Breast epithelium (tissue), 4 donors: ENCODE measurements at regions not wholly inside any gene's neighbourhood (a gene's known extent, or its start where the extent isn't known, plus 50 kb on each side); places are given as distances from the start of the nearest gene placed in this dataset.
"Not testable (repeated sequence)": the region's sequence is repeated elsewhere in the genome, so short reads cannot be mapped to it uniquely, and the experiment has no call there.

Source experiments
- DNase-seq, 2 donors: peaks; one replicate each; pipeline ENCODE4 v3.0.0-alpha.2; 2019; ENCODE audit warnings: low spot score in 2 of 2
- H3K27ac ChIP-seq, 2 donors: fragments of 200-600 bp; sonication (generic) in 1 of 2; one replicate each; pipeline ENCODE4 v1.5.1; 2016 to 2019; ENCODE audit warnings: mild to moderate bottlenecking in 1 of 2
- H3K27me3 ChIP-seq, 2 donors: fragments of 200-600 bp; sonication (generic) in 1 of 2; one replicate each; pipeline versions ENCODE4 v1.5.1 to v1.6.0; 2017 to 2019; ENCODE audit warnings: control low read depth in 1 of 2, mild to moderate bottlenecking in 1 of 2
- H3K36me3 ChIP-seq: fragments of 200-600 bp; one replicate; pipeline ENCODE4 v1.5.1; 2019
- H3K4me1 ChIP-seq, 2 donors: fragments of 200-600 bp; sonication (generic); one replicate each; pipeline ENCODE4 v1.5.1; 2016 to 2019; ENCODE audit warnings: control low read depth in 1 of 2
- H3K4me3 ChIP-seq, 3 donors: fragments of 200-600 bp; sonication (generic); 1 replicate in 2 of 3; 2 replicates in 1 of 3; pipeline ENCODE4 v1.5.1; 2016 to 2019; ENCODE audit warnings: mild to moderate bottlenecking in 3 of 3, moderate library complexity in 2 of 3
- H3K9me3 ChIP-seq, 2 donors: fragments of 200-600 bp; sonication (generic) in 1 of 2; one replicate each; pipeline ENCODE4 v1.5.1; 2016 to 2019; ENCODE audit warnings: control low read depth in 1 of 2
- POLR2A ChIP-seq: fragments of 450-650 bp; IDR thresholded peaks from one replicate; pipeline ENCODE4 v1.6.1; 2016; ENCODE audit warnings: antibody characterized with exemption, mild to moderate bottlenecking, moderate library complexity
- POLR2AphosphoS5 ChIP-seq, 3 donors: sonication (generic); formaldehyde crosslinking; IDR thresholded peaks; one replicate each; pipeline ENCODE4 v1.6.1; 2017; ENCODE audit warnings: antibody characterized with exemption in 3 of 3
- intact Hi-C: fragments of 100-400 bp; cut with DNase I; formaldehyde crosslinking; loops from one replicate; pipeline ENCODE4 v1.15.1; 2023; ENCODE audit warnings: low total_unique reads
- TF ChIP-seq, protein P1 (sequence below), 3 donors: fragments of 450-650 bp; IDR thresholded peaks; one replicate each; pipeline ENCODE4 v1.5.1; 2016 to 2017; ENCODE audit warnings: antibody characterized with exemption in 3 of 3, mild to moderate bottlenecking in 3 of 3, moderate library complexity in 3 of 3

GRCh38 chr1:185435696-185436379 lies 118.8 kb upstream of the IVNS1ABP start:
- no peak for DNase-seq
- Histone ChIP-seq H3K9me3 (no peaks in the 10 kb centered on the region), H3K27me3 (no peaks in the 10 kb centered on the region), H3K4me3 (no peak overlapping the region), H3K36me3 (no peaks in the 10 kb centered on the region), H3K4me1 (no peaks in the 10 kb centered on the region), H3K27ac (no peak overlapping the region)
- no peak for TF ChIP-seq POLR2AphosphoS5 (IDR thresholded peaks at IDR 0.05)
- TF ChIP-seq, protein P1, sequence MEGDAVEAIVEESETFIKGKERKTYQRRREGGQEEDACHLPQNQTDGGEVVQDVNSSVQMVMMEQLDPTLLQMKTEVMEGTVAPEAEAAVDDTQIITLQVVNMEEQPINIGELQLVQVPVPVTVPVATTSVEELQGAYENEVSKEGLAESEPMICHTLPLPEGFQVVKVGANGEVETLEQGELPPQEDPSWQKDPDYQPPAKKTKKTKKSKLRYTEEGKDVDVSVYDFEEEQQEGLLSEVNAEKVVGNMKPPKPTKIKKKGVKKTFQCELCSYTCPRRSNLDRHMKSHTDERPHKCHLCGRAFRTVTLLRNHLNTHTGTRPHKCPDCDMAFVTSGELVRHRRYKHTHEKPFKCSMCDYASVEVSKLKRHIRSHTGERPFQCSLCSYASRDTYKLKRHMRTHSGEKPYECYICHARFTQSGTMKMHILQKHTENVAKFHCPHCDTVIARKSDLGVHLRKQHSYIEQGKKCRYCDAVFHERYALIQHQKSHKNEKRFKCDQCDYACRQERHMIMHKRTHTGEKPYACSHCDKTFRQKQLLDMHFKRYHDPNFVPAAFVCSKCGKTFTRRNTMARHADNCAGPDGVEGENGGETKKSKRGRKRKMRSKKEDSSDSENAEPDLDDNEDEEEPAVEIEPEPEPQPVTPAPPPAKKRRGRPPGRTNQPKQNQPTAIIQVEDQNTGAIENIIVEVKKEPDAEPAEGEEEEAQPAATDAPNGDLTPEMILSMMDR (IDR thresholded peaks at IDR 0.05): no peak
- TF ChIP-seq POLR2A: no peak
- intact Hi-C loops: no loop called here

DNA sequence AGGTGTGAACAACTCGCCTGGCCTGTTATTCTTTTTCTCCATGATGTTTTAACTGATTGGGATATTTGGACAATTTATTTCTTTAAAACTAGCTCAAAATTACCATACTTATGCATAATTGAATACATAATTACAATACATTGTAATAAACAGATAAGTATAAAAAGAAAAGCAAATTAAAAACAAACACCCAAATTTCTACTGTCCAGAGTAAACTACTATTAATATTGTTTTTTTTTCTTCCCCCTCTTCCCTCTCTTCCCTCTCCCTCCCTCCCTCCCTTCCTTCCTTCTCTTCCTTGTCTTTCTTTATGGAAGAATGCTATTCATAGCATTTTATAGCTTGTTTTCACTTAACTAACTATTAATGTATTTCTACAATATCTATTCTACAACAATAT lies 117.7 kb upstream of the IVNS1ABP start:
- Histone ChIP-seq H3K36me3 (no peaks in the 10 kb centered on the region), H3K4me1 (no peaks in the 10 kb centered on the region), H3K27ac (no peak overlapping the region), H3K9me3 (no peaks in the 10 kb centered on the region), H3K4me3 (no peak overlapping the region), H3K27me3 (no peaks in the 10 kb centered on the region)
- no peak for DNase-seq
- TF ChIP-seq, protein P1 (IDR thresholded peaks at IDR 0.05): no peak
- TF ChIP-seq POLR2AphosphoS5 (IDR thresholded peaks at IDR 0.05) (no peak), POLR2A (no peak)
- intact Hi-C loops: loop anchor here (5.0 kb wide), 1 partner anchor 612 kb away; no protein-coding TSS in a partner anchor

DNA sequence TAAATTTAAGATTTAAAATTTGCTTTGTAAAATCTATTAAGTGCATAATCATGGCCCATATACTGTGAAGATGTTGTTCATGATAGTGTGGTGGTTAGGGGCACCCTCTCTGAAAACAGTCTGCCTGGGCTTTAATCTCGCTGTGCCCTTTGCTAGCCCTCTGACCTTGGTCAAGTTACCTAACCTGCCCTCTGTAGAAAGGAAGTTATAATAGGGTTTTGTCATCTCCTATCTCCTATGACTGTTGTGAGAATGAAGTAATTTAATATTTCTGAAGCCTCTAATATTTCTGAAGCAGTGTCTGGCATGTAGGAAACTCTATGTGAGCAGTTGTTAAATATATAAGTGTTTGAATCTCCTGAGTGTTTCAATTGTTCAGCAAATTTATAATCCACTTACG lies 116.6 kb upstream of the IVNS1ABP start:
- no peak overlapping the region for H3K4me3 ChIP-seq
- no peak overlapping the region for H3K27ac ChIP-seq
- no peaks in the 10 kb centered on the region for H3K27me3 ChIP-seq
- no peaks in the 10 kb centered on the region for H3K9me3 ChIP-seq
- H3K4me1 ChIP-seq: no peaks in the 10 kb centered on the region
- no peak for DNase-seq
- H3K36me3 ChIP-seq: no peaks in the 10 kb centered on the region
- TF ChIP-seq, protein P1 (IDR thresholded peaks at IDR 0.05): no peak
- TF ChIP-seq POLR2AphosphoS5 (IDR thresholded peaks at IDR 0.05) (no peak), POLR2A (no peak)
- intact Hi-C loops: loop anchor here (5.0 kb wide), 1 partner anchor 611 kb away; no protein-coding TSS in a partner anchor

DNA sequence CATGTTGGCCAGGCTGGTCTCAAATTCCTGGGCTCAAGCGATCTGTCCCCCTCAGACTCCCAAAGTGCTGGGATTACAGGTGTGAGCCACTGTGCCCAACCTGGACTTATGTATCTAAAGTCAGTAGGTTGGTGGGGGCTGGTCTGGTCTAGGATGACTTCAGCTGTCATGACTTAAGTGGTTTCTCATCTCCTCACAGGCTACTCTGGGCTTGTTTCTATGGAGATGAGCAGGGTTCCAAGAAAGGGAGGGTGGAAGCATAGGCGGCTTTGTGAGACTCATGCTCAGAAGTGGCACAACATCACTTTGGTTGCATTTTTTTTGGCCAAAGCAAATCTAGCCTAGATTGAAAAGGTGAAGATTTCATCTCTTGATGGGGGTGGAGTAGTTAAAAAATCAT lies 115.9 kb upstream of the IVNS1ABP start:
- no peak overlapping the region for H3K4me3 ChIP-seq
- H3K36me3 ChIP-seq: no peaks in the 10 kb centered on the region
- TF ChIP-seq POLR2AphosphoS5 (IDR thresholded peaks at IDR 0.05): no peak
- no peak for TF ChIP-seq POLR2A
- TF ChIP-seq, protein P1 (IDR thresholded peaks at IDR 0.05): no peak
- no peak overlapping the region for H3K27ac ChIP-seq
- intact Hi-C loops: loop anchor here (5.0 kb wide), 1 partner anchor 611 kb away; no protein-coding TSS in a partner anchor
- H3K27me3 ChIP-seq: no peaks in the 10 kb centered on the region
- no peaks in the 10 kb centered on the region for H3K9me3 ChIP-seq
- no peak for DNase-seq
- no peaks in the 10 kb centered on the region for H3K4me1 ChIP-seq

DNA sequence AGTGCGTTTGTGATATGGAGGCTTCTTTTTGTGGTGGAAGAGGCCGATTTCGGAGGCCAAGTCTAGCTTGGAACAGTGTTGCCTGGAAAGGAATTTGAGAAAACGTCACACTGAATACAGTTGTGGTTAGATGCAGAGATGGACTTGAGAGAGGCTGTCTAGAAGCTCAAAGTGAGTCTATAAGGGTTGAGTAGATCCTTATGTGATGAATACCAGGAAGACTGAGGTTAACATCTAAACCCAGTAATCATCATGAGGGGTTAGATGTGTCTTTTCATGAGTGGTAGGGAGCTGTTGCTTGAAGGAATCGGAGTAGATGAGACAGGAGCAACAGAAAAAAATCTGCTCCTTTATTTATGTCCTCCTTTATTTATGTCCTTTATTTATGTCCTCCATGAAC lies 114.6 kb upstream of the IVNS1ABP start:
- Histone ChIP-seq H3K36me3 (no peaks in the 10 kb centered on the region), H3K27me3 (no peaks in the 10 kb centered on the region), H3K4me1 (no peaks in the 10 kb centered on the region), H3K4me3 (no peak overlapping the region), H3K9me3 (no peaks in the 10 kb centered on the region), H3K27ac (no peak overlapping the region)
- no peak for DNase-seq
- intact Hi-C loops: loop anchor here (5.0 kb wide), 1 partner anchor 609 kb away; no protein-coding TSS in a partner anchor
- TF ChIP-seq POLR2AphosphoS5 (IDR thresholded peaks at IDR 0.05): no peak
- TF ChIP-seq, protein P1 (IDR thresholded peaks at IDR 0.05): no peak
- TF ChIP-seq POLR2A: no peak

DNA sequence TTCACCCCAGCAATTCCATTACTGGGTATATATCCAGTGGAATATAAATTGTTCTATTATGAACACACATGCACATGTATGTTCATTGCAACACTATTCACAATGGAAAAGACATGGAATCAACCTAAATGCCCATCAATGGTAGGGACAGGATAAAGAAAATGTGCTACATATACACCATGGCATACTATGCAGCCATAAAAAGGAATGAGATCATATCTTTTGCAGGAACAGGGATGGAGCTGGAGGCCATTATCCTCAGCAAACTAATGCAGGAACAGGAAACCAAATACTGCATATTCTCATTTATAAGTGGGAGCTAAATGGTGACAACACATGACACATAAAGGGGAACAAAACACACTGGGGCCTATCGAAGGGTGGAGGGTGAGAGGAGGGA lies 112.6 kb upstream of the IVNS1ABP start:
- not testable (repeated sequence) for H3K9me3 ChIP-seq, DNase-seq, H3K27me3 ChIP-seq, H3K27ac ChIP-seq, H3K4me3 ChIP-seq, H3K4me1 ChIP-seq, H3K36me3 ChIP-seq
- intact Hi-C loops: loop anchor here (5.0 kb wide), 1 partner anchor 607 kb away; no protein-coding TSS in a partner anchor
